Esophagus squamous epithelium (tissue), 4 donors: ENCODE measurements at regions not wholly inside any gene's neighbourhood (a gene's known extent, or its start where the extent isn't known, plus 50 kb on each side); places are given as distances from the start of the nearest gene placed in this dataset.

Source experiments
- POLR2A ChIP-seq, 4 donors: fragments of 450-650 bp; IDR thresholded peaks; one replicate each; pipeline ENCODE4 v1.6.1; 2017; ENCODE audit warnings: antibody characterized with exemption in 4 of 4, mild to moderate bottlenecking in 4 of 4, moderate library complexity in 3 of 4
- TF ChIP-seq, protein P1 (sequence below), 6 experiments: fragments of 450-650 bp in 4 of 6; fragments of 200-600 bp in 2 of 6; sonication (generic) in 2 of 6; IDR thresholded peaks; one replicate each; pipeline ENCODE4 v1.5.1; 2016 to 2019; ENCODE audit warnings: antibody characterized with exemption in 6 of 6, mild to moderate bottlenecking in 4 of 6, moderate library complexity in 4 of 6

DNA sequence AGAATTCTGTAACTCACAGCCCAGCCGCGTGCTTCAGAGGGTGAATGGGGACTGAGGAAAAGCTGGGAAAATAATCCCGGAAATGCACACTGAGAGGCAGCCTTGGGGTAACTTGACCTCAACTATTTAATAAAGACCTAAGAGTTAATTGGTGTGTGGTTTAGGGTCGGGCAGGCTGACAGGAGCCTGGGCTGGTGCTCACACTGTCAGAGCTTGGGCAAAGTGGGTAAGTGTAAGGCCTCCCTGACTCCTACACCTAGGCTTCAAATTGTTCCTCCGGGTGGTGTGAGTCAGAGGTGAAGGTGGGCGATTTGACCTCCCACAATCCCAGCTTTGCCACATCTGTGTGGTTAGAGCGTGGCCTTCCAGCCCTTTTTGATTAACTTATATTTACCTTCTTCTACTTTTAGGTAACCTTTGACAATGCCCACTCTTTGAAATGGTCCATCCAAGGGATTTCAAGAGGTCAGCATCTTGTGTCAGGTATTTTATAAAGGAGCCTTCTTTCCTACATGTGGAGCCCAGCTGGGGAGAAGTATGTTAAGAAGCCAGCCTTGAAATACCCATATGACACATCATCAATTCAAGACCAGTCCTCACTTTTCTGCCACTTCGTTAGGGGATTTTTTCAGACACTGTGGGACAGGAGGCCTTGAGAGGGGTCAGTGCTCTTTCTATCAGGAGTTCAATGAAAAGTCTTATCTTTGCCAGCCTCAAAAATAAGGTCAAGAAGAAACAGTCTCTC lies 114.2 kb downstream of the NUFIP1 start:
- no peak for TF ChIP-seq POLR2A (IDR thresholded peaks at IDR 0.05)
- TF ChIP-seq, protein P1, sequence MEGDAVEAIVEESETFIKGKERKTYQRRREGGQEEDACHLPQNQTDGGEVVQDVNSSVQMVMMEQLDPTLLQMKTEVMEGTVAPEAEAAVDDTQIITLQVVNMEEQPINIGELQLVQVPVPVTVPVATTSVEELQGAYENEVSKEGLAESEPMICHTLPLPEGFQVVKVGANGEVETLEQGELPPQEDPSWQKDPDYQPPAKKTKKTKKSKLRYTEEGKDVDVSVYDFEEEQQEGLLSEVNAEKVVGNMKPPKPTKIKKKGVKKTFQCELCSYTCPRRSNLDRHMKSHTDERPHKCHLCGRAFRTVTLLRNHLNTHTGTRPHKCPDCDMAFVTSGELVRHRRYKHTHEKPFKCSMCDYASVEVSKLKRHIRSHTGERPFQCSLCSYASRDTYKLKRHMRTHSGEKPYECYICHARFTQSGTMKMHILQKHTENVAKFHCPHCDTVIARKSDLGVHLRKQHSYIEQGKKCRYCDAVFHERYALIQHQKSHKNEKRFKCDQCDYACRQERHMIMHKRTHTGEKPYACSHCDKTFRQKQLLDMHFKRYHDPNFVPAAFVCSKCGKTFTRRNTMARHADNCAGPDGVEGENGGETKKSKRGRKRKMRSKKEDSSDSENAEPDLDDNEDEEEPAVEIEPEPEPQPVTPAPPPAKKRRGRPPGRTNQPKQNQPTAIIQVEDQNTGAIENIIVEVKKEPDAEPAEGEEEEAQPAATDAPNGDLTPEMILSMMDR (IDR thresholded peaks at IDR 0.05), result no peak
